Caki2 (cell line): ENCODE measurements at regions not wholly inside any gene's neighbourhood (a gene's known extent, or its start where the extent isn't known, plus 50 kb on each side); places are given as distances from the start of the nearest gene placed in this dataset.

Source experiments
- DNase-seq: peaks from one replicate; pipeline ENCODE4 v3.0.0-alpha.2; 2015; ENCODE audit warnings: low read depth
- in situ Hi-C: cut with HindIII; loops from 2 replicates; pipeline ENCODE4 v1.10.0; 2016; ENCODE audit warnings: low sequenced_read_pairs, low pct_unique_long_range_greater_than_20kb, mixed read lengths

DNA sequence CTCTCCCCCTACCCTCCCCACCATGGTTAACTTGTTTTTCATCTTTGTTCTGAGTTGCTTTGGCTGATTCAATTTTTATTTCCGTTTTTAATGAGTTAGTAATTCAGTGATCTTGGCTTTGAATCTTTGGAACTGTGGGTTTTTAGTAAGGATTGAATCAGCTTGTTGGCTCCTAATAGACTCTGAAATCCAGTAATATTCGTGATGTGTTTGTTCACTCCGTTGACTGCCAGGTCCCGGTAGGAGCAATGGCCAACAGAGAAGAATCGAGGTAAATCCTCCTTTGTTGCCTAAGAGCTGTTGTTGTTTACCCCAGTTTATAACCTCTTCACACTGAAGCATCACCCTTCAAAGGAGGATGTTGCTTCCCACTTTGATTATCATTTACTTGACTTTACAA lies 92.7 kb downstream of the PCSK1 start:
- no peak for DNase-seq
- in situ Hi-C loops = no loop called here

DNA sequence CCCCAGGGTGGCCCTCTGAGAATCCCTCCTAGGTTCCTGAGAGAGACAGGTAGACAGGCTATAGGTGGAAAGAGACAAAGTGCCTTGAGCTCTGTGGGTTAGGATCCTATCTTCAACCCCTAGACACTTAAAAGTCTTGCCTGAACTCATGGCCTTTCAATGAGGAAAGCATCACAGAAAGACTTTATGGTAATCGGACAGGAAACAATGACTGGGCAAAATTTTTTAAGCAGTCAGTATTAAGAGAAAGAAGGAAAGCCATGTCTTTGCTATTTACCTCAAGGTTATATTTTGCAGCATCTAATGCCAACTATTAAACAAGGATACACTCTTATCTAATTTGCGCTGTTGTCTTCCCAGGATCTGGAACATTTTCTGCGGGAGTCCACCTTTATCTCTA lies 93.2 kb downstream of the PCSK1 start:
- in situ Hi-C loops = no loop called here
- DNase-seq = no peak

DNA sequence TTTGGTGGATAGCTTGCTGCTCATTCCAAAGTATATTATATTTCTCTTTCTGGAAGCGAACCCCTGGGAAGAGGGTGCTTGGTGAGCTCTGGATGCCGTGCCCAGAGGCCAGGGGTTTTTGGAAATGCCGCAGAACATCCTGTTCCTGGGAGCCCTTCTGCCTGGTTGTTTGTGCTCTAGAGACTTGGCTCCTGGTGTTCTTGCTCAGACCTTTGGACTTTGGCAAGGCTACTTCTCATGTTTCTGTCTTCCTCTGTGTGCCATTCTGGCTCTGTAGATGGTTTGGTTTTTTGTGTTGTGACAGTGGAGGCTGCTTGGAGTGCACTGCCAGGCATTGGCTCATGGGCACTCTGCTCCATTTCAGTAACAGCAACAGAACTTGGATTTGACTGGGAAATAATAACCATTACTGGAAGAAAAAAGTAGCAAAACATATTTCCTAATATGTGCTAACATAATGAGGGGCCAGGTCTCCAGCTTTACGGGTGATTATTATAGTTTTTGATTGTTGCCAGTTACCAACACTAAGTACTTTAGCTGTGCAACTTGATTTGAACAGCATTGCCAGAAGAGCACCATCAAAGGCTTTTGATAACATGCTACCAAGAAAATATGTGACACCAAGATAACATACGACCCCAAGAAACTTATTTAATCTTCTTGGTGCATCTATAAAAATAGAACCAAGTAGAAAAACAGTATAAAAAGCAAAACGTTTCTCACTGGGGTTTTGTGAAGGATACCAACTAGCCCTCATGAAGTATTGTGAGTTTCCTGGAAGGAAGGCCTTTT lies 94.2 kb downstream of the PCSK1 start:
- DNase-seq = no peak
- in situ Hi-C loops = no loop called here

DNA sequence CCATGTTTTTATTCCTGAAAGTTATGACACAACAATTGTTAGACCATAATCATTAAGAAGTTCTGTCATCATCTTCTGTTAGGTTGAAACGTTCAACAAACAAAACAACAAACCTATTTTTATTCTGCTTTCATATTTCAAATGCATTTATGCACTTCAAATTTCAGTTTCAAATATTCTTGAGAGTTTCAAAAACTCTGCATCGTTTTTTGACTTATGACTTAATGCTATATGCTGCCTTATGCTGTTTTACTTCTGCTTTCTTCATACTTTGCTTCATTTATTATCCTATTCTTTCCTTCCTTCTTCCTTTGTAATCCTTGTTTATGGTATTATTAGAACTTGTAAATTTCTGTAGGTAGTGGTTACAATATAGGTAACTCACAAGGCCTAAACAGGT lies 95.0 kb downstream of the PCSK1 start:
- no peak for DNase-seq
- in situ Hi-C loops = no loop called here

DNA sequence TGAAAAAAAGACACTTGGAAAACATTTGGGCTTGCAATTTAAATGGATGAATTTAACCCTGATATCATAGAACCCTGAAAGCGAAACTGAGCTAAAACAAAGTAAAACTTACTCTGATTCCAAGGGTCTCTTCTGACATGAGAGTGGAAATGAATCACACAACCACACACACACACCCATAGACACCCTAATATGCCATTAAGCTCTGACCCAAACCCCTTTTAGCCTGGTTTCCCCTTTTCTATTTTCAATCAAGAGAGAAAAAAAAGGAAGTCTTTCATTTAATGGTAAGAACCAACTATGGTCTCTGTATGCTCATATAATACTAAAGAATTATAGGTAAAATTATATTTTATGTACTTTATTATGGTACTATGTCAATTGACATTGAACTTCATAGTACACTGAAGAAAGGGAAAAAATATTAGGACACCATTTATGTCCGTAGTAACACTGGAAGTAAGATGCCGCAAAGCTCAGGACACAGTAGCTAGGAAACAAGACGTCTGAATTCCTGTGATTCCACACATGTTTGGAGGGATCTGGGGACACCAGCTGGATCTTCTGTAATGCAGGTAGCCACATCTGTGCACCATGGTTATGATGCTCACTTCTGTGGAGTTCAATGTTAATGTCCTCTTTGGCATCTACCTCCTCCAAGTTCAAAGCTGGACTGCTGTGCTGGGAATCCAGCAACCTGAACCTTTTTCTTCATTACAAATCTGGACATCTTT lies 95.8 kb downstream of the PCSK1 start:
- no peak for DNase-seq
- in situ Hi-C loops = no loop called here

DNA sequence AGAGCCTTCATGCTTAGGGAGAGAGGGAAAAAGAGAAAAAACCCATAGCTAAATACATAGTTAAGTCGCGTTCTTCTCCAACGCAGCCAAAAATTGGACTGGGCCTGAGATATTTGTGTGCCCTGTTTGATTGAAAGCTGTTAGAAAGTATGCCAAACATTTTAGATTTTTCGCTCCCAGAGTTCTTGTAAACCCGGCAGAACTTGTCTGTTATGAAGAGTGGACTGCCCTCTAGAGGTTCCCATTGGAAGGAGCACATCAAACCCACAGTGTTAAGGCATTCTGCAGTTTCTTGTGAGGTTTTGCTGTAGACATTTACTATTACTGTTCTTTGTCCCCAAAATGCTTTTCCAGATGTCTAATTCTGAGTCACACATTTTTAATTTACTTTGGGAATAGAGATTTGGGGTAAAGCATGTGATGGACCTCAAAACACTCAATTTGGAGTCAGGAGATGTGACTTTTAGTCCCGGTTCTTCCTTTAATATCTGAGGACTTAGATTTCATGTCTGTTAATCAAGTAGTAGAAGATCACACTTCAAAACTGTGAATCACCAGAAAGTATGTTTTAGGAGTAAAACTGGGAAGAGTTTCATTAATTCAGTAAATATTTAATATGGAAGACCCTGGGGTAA lies 96.6 kb downstream of the PCSK1 start:
- DNase-seq = peak; percentile 44
- in situ Hi-C loops = no loop called here

DNA sequence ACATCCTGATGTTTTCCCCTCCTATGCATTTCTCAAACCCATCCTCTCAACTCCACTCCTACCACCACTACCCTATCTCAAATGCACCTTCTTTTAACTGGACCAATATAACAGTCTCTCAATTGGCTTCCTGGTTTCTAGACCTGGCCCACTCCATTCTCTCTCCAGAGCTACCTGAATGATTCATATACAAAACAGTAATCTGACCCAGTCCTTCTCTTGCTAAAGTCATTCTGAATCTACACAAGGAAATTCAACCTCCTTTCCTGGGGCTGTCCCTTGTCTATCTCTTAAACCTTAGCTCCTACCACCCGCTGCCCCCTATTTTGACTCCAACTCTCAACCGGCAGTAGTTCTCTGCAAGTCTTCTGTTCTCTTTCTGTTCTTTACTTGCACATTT lies 97.2 kb downstream of the PCSK1 start:
- in situ Hi-C loops = no loop called here
- no peak for DNase-seq

DNA sequence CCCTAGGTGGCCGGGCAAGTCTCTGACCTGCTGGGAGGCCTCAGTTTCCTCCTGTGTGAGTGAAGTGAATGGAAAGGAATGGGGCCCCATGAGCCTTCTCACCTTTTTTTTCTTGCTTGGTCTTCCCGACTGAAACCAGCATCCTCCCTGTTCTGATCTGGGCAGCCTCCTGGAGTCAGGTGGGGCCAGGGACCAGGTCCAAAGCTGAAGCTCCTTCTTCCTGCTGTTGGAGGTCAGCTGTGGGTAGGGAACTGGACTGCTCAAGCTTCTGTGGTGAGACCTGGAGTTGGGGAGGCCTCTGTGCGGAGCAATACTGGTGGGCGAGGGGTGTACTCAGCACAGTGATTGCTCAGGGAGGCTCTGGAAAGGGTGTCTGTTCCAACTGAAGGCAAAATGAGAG lies 99.7 kb downstream of the PCSK1 start:
- in situ Hi-C loops = no loop called here
- no peak for DNase-seq

DNA sequence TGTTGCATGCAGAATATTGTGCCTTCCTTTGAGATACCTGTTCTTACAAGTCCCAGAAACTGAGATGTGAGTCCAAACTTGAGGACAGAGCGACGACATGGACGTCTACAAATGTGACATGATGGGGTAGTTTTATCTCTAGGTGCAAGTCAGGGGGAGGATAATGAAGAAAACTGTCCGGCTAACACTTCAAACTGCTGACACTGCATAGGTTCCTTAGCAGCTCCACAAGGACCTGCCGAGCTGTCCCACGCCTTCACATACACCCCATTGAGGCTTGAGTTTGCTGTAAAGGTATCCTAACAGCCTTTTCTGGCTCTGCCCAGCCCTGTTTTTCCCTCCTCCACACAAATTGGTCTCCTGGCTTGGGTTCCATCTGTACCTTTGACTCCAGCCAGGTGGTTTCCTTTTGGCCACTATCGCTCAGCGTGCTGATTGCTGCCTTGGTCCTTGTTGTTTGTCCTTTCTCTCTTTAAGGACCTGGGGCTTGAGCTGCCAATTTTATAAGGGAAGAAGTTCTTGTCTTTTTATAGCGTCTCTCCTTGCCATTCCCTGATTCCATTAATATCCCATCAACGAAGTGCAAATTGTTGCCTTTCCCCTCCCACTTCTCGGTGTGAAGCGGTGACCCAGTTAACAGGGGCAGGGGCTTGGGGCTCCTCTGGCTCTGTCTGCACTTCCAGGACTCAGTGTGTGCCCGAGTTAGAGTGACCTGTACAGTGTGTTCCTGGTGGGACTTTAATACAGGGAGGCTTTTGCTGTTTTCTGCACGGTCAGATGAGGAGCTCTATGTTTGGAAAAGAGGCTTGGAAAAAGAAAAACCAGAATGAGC lies 100.3 kb downstream of the PCSK1 start:
- DNase-seq = no peak
- in situ Hi-C loops = no loop called here

DNA sequence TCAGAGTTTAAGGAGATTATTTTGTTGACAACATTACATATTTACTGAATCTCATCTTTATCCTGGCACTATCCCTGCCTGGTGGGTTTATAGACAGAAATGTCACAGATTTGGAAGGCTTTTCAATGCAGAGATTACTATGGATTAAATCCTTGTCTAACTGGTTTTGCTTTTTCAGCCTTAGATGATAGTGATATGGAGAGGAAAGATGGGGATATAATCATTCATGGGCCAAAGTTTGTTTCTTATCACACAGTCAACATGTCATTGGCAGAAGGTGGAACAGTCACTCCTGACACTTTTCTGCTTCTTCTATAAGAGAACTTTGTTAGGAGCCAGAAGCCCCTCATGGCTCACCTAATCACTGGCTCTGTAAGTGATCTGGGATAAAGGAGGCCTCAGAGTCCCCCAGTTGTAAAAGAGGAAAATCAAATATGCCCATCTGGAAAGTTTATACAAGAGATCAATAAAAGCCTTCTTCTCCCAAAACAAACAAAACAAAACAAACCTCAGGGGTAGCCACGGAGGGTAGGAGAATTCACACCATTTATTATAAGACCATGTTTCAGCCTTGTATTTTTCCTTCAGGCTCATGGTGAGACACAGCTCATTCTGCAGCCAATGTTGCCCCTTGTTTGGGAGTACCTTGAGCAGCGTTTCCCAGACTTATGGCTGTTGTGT lies 101.2 kb downstream of the PCSK1 start:
- DNase-seq = no peak
- in situ Hi-C loops = no loop called here

DNA sequence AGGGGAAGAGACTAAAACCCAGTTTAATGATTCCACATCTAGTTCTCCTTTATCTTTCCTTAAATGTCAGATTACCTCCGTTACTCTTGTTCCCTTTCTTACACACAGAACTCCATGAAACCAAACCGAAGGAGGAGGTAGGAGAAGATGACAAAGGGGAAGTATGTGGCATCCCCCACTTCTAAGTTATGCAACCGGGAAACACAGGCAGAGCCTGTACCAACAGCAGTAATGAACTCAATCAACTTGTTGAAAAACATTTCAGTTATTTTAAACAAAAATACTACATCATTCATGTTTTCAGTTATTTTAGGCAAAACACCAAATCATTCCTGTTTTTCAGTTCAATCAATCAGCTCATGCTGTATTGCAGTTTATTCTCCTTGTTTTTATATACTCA lies 101.8 kb downstream of the PCSK1 start:
- in situ Hi-C loops = no loop called here

DNA sequence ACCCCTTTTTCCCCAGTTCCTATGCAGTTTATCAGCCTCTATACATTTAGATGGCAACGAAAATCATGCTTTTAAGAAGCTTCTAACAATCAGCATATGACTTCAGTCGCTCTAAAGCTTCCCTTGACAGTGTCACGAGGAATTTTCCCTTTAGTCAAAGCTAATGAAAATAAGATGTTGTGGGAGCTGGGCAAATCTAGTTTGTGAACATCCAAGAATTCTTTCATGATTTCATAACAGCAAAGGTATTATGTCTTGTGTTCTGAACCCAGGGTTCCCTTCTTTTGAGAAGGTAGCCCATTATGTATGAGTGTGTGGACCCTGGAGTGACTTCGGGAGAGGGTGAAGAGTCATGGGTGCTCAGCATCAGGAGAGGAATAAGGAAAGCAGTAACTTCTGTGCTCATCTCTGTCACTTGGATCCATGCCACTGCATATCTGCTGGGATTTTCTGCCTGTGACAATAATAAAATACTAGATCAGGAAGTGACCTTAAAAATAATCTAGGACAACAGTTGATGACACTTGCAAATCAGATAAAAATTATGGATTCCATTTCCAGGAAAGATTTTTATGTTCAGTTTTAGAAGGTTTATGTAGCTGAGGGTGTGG lies 102.4 kb downstream of the PCSK1 start:
- in situ Hi-C loops = no loop called here
- DNase-seq = no peak

More for the DNA sequence above, 101.8 kb downstream of the PCSK1 start:
- no peak for DNase-seq

DNA sequence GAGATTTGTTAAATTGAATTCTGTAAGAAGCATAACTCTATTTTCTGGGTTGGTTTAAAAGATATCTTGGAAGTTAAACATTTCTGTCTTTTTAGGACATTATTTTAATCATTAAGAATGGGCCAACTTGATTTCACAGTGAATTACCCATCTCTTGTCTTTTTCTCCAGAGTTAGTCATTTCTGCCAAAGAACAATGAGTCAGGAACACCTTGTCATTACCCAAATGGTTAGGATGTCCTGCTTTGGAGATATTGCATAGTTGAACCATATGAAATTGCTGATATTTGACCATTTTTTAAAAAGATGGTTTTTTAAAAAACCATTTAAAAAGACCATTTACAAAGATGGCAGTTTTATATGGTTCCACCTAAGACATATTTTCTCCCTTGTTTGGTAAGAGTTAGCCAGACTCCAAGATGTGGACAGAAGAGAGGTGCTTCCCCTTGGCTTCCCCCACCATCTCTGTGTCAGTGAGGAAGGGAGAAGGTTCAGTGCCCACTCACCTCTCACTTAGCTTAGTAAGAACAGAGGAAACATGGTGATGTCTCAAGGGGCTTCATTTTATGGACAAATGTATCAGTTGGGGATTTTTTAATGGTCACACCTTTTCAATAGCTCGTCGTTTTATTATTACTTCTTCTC lies 103.0 kb downstream of the PCSK1 start:
- no peak for DNase-seq
- in situ Hi-C loops = no loop called here

DNA sequence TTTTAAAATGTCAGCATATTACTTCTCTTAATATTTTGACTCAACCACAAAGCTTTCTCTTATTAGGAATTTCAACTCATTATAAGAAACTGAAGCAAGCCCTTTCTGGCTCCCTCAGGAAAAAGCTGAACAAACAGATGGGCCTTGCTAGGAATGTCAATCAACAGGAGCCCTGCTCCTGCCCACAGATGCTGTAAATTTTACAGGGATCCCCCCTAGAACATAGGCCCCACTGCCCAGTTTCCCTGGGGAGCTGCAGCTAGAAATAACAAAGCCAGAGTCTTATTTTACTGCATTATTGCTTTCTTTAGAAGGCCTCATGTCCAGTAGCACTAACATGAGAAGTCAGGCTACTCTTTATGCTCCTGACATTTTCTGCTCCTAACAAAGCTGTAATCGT lies 103.8 kb downstream of the PCSK1 start:
- DNase-seq = no peak
- in situ Hi-C loops = no loop called here

DNA sequence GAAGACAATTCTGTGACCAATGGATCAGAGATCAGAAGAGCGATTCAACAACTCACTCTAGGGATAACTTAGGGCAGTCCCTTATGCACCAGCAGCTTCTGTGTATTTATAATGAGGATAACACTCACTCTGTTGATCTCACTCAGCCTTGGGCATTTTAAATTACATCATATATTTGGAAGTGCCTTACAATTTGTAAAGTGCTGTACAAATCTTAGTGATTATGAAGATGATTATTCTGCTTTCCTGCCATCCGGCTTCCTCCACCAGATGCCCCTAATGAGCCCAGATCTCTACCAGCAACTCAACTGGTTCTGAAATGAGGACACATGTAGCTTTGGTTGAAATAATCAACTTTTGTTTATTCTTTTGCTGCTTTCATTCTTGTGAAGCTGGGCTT lies 105.3 kb downstream of the PCSK1 start:
- DNase-seq = no peak
- in situ Hi-C loops = no loop called here

DNA sequence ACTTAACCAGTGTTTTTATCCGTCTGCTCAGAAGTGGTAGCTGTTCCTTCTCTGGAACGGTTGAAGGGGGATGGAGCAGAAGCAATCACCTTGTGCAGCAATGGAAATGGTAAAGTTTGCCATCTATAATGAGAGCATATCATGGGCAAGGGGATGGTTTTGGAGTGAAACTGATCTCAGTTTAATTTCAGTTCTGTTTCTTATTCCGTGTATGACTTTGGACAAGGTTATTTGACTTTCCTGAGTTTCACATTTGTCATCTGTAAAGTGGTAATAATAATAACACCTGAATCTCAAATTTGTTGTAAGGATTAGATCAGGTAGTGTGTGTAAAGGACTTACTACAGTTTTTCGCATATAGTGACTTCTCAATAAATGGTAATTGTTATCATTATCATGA lies 106.1 kb downstream of the PCSK1 start:
- in situ Hi-C loops = no loop called here
- no peak for DNase-seq

DNA sequence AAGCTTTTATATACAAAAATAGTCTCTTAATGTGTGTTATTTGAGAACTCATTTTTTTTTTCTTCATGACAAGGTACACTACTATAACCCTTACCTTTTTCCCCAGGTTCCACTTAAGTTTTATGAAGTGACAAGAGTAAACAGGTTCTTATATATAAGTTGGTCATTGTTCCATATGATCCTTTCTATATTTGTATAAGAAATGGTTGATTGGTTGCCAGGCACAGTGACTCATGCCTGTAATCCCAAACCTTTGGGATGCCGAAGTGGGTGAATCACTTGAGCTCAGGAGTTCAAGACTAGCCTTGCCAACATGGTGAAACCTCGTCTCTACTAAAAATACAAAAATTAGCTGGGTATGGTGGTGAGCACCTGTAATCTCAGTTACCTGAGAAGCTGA lies 108.3 kb downstream of the PCSK1 start:
- no peak for DNase-seq
- in situ Hi-C loops = no loop called here
